ENCODE measurements at regions not wholly inside any gene's neighbourhood (a gene's known extent, or its start where the extent isn't known, plus 50 kb on each side); places are given as distances from the start of the nearest gene placed in this dataset.

DNA sequence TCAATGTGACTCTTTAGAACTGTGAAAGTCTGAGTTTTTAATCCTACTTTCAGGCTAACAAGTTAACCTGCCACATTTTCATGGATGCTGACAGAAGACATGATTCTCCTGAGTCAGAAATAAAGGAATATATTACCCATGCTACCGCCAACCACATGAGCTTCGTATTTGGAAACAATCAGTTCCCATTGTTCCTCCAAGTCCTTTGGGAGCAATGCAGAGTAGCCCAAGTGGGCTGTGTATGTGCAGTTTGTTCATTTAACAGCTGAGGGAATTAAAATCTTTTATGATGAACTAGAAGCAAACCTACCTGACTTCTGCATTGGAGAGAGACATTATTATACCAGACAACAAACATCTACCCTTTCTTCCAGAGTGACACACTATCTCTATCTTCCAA, 169.3 kb upstream of the BET1 start:
- no peaks in the 10 kb centered on the region for H3K9me3 ChIP-seq (ENCODE audit: control insufficient read depth, insufficient read depth, low read depth, low read length)
- TF ChIP-seq ZNF175 (tag by site-specific recombination; IDR thresholded peaks at IDR 0.05) = no peak
- TF ChIP-seq ZNF138 (tag by site-specific recombination; IDR thresholded peaks at IDR 0.05; ENCODE audit: borderline replicate concordance) = no peak
- POLR2A ChIA-PET = interaction anchor here (0.6 kb wide), 1 partner anchor 485 kb away, joined by 5 read pairs; no protein-coding TSS in a partner anchor
- no peak overlapping the region for H3K27ac ChIP-seq (ENCODE audit: extremely low read depth, low read depth, low read length)
- CTCF ChIA-PET = no interaction called here
- no peak overlapping the region for H3K4me3 ChIP-seq (ENCODE audit: low read depth, low read length)
- H3K36me3 ChIP-seq (ENCODE audit: control insufficient read depth in 2 of 2, insufficient read depth in 1 of 2, low read length in 2 of 2) = no peaks in the 10 kb centered on the region
- no peaks in the 10 kb centered on the region for H3K4me1 ChIP-seq (ENCODE audit: control insufficient read depth, insufficient read depth, low read length)

DNA sequence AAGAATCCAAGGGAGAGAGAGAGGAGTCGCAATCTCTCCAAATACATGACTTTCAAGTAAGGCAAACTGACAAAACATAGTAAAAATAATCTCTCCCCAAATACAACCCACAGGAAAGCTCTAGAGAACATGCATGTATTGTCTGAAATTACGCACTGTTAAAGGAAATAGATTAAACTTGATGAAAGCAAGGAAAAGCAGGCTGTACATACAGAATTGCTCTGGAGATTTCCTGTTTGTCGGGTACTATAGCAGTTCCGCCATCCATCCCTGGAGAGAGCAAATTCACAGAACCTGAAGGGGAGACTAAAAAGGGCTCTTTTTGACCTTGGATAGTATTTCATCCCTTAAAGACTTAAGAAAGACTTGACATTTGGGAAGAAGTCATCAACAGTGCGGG, 170.2 kb upstream of the BET1 start:
- TF ChIP-seq ZNF133 (tag by site-specific recombination; IDR thresholded peaks at IDR 0.05) (no peak), ZNF768 (tag by site-specific recombination; IDR thresholded peaks at IDR 0.05) (no peak), ZNF202 (tag by site-specific recombination; IDR thresholded peaks at IDR 0.05; ENCODE audit: borderline replicate concordance) (no peak), ZNF624 (tag by site-specific recombination; IDR thresholded peaks at IDR 0.05) (no peak), ZNF664 (tag by site-specific recombination; IDR thresholded peaks at IDR 0.05) (no peak), ZFP3 (tag by site-specific recombination; IDR thresholded peaks at IDR 0.05; ENCODE audit: low read depth) (no peak), HOXD13 (CRISPR knock-in tag; IDR thresholded peaks at IDR 0.05; ENCODE audit: borderline replicate concordance) (no peak), ZBTB21 (tag by site-specific recombination; IDR thresholded peaks at IDR 0.05) (no peak), ZNF10 (tag by site-specific recombination; IDR thresholded peaks at IDR 0.05) (no peak), ZNF19 (tag by site-specific recombination; IDR thresholded peaks at IDR 0.05; ENCODE audit: low read depth) (no peak), ZNF404 (tag by site-specific recombination; IDR thresholded peaks at IDR 0.05) (no peak), ZFP69B (tag by site-specific recombination; IDR thresholded peaks at IDR 0.05) (no peak), ZNF777 (tag by site-specific recombination; IDR thresholded peaks at IDR 0.05; ENCODE audit: borderline replicate concordance) (no peak), ZNF112 (tag by site-specific recombination; IDR thresholded peaks at IDR 0.05) (no peak), ZNF692 (tag by site-specific recombination; IDR thresholded peaks at IDR 0.05) (no peak), CTCF (tag by site-specific recombination; IDR thresholded peaks at IDR 0.05) (no peak), ZBTB44 (tag by site-specific recombination; IDR thresholded peaks at IDR 0.05) (no peak), ZNF558 (tag by site-specific recombination; IDR thresholded peaks at IDR 0.05) (no peak)
- TF ChIP-seq, protein P1, sequence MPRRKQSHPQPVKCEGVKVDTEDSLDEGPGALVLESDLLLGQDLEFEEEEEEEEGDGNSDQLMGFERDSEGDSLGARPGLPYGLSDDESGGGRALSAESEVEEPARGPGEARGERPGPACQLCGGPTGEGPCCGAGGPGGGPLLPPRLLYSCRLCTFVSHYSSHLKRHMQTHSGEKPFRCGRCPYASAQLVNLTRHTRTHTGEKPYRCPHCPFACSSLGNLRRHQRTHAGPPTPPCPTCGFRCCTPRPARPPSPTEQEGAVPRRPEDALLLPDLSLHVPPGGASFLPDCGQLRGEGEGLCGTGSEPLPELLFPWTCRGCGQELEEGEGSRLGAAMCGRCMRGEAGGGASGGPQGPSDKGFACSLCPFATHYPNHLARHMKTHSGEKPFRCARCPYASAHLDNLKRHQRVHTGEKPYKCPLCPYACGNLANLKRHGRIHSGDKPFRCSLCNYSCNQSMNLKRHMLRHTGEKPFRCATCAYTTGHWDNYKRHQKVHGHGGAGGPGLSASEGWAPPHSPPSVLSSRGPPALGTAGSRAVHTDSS (tag by site-specific recombination; IDR thresholded peaks at IDR 0.05) = no peak
- TF ChIP-seq, protein P2, sequence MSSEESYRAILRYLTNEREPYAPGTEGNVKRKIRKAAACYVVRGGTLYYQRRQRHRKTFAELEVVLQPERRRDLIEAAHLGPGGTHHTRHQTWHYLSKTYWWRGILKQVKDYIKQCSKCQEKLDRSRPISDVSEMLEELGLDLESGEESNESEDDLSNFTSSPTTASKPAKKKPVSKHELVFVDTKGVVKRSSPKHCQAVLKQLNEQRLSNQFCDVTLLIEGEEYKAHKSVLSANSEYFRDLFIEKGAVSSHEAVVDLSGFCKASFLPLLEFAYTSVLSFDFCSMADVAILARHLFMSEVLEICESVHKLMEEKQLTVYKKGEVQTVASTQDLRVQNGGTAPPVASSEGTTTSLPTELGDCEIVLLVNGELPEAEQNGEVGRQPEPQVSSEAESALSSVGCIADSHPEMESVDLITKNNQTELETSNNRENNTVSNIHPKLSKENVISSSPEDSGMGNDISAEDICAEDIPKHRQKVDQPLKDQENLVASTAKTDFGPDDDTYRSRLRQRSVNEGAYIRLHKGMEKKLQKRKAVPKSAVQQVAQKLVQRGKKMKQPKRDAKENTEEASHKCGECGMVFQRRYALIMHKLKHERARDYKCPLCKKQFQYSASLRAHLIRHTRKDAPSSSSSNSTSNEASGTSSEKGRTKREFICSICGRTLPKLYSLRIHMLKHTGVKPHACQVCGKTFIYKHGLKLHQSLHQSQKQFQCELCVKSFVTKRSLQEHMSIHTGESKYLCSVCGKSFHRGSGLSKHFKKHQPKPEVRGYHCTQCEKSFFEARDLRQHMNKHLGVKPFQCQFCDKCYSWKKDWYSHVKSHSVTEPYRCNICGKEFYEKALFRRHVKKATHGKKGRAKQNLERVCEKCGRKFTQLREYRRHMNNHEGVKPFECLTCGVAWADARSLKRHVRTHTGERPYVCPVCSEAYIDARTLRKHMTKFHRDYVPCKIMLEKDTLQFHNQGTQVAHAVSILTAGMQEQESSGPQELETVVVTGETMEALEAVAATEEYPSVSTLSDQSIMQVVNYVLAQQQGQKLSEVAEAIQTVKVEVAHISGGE (tag by site-specific recombination; conservative IDR thresholded peaks at IDR 0.05; ENCODE audit: low read depth) = no peak
- H3K9me3 ChIP-seq (ENCODE audit: control insufficient read depth, insufficient read depth, low read depth, low read length) = no peaks in the 10 kb centered on the region
- no peaks in the 10 kb centered on the region for H3K36me3 ChIP-seq (ENCODE audit: control insufficient read depth in 2 of 2, insufficient read depth in 1 of 2, low read length in 2 of 2)
- H3K4me3 ChIP-seq (ENCODE audit: low read depth, low read length) = no peak overlapping the region
- CTCF ChIA-PET = no interaction called here
- no peak overlapping the region for H3K27ac ChIP-seq (ENCODE audit: extremely low read depth, low read depth, low read length)
- POLR2A ChIA-PET = no interaction called here
- H3K4me1 ChIP-seq (ENCODE audit: control insufficient read depth, insufficient read depth, low read length) = no peaks in the 10 kb centered on the region
